ENCODE measurements at regions not wholly inside any gene's neighbourhood (a gene's known extent, or its start where the extent isn't known, plus 50 kb on each side); places are given as distances from the start of the nearest gene placed in this dataset.

DNA sequence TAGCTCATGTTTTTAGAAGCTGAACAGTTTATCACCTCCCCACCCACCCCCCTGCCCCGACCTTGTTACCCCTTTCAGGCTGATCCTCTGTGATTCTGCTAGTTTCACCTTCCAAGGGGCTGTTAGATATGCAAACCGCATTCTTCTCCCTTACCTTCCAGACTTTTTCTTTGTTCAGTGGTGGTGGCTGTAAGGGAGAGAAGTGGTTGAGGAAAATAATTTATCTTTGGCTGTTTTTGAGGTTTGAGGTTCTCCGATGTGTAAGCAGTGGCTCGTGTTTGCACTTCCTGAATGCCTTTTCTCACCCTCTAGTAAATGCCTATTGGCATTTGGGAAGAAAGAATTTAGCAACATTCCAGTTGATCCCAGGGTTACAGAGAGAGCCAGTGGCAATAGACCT is 69.4 kb upstream of the KCNG1 start:
- DNase-seq = no peak

DNA sequence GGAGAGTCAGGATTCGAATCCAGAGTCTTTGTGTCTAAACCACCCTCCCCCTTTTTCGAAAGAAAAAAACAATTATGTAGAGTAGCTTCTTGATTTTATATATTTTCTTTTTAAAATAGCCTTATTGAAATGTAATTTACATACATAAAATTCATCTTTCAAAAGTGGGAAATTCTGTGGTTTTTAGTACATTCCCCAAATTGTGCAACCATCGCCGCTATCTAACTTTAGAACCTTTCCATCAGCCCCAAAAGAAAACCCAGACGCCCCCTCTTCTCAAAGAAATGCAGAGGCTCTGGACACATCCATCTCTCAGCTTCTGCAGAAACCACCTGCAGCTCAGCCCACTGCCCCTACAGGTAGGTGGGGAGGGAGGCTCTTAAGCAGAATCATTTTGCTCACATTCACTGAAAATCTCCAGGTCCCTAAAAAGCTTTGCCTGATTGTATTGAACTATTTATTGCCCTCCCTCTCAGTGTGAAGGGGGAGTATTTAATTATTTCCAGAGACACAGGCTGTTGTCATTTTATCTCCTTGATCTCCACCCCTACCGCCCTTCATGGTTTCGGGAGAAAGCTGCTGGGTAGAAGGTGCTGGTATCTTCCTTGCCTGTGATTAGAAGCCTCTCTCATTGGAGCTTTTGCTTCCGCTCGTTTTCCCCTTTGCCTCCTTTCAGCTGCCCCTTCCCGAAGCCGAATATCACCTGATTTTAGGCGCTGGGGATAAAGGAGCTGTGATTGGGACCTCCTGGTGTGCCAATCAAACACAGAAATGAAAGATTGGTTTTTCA is 68.7 kb upstream of the KCNG1 start:
- no peak for DNase-seq

DNA sequence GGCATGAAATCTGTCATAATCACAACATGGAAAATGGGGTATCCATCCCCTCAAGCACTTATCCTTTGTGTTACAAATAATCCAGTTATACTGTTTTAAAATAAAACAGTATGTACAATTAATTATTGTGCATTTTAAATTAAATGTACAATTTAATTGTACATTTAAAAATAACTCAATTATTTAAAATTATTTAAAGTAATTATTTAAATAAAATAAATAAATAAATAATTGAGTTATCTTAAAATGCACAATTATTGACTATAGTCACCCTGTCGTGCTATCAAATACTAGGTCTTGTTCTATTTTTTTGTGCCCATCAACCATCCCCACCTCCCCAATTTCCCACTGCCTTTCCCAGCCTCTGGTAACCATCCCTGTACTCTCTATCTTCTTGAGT is 66.9 kb upstream of the KCNG1 start:
- no peak for DNase-seq

DNA sequence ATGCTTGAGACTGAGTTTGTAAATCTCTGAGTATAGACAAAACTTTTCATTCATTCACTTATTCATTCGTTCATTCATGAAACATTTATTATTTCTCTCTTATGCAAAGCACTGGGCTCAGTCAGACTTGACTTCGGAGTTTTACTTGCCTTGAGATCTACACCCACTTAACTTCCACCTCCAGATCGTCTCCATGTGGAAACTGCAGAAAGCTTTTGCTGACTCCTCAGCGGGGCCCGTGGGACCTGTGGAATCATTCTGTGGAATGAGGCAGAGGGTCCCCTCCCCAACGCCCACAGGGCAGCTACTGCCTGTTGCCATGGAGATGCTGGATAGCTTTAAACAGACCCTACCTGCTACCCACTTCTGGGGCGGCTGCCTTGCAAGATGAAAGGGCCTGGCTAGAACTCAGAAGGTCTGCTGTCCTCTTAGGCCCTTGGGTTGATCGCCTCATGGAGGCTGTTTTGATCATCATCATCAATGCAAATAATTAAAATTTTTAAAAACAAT is 66.4 kb upstream of the KCNG1 start:
- no peak for DNase-seq

DNA sequence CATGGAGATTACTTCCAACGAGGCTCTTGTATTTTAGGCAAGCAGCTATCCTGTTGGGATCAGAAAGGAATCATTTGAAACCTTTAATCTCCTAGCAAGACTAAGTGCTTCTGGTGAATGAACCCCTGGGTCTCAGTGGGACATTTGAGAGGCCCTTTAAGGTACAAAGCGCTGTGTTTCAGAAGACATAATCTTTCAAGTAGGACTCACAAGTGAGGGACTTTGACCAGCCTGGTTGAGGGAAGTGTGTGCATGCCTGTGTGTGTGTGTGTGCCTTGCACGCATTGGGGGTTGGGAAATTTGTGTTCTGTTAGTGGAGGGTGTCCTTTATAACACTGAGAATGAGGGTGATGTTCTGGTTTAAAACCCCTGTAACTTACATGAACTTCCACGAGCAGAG is 64.4 kb upstream of the KCNG1 start:
- DNase-seq = no peak

DNA sequence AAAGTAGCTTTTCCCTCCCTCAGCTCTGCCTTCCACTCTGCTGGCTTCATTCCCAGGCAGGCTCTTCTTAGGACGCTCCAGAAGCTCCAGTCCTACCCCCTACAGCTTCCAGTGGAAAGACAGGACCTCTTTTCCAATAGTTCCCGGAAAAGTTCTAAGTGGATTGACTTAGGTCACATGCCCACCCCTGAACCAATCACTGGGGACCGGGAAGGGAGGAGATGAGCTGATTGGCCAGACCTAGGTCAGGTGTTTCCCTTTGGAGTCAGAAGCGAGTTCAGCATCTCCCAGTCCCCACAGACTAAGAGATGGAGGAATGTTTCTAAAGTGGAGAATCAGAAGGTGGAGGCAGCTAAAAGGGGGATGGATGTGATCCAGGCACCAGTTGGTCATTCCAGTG is 62.9 kb upstream of the KCNG1 start:
- no peak for DNase-seq

DNA sequence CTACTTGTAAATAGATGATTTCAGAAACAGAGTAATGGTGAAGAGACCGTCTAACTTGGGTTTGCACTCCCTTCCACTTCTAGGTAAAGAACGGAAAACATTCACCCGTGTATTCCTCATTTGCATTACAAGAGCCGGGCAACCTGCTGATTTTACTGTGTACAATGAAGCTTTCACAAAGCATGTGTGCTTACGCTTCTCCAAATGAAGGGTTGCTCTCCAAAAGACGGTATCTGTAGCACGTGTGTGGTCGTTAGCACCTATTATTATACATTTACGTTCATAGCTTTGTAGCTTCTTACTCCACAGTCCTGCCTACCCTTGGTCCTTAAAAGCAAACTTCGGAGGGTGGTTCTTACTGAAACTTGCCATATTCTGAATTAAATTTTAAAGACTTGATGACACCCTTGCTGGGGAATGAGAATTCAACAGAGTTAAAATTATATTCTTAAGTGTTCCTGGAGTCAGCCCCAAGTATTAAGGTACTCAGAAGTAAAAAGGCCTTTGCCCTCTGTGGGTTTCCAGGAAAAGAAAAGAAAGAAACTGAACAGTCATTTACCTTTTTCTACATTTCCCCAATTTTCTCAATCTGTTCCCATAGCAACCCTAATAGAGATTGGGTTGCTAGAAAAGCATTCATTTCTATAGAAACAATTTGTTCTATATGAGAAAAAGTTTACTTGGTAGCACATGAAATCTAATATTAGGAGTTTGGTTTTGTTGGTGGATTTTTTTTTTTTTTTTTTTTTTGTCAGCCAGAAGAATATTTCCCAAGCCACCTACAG is 61.9 kb upstream of the KCNG1 start:
- DNase-seq = no peak

DNA sequence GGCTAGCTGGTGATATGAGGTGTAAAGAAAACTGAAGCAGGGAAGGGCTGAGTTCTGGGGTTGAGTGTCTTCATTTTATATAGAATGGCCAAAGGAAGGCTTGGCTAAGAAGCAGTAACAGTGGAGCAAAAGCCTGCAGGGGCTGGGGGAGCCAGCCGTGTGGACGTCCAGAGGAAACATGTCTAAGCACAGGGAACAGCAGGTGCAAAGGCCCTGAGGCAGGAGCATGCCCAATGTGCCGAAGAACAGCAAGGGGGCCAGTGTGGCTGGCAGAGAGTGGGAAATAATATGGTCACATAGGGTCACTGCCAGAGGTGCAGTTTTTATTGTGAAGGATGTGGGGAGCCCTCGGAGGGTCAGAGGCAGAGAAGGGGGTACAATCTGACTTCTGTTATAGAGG is 60.5 kb upstream of the KCNG1 start:
- DNase-seq = no peak

DNA sequence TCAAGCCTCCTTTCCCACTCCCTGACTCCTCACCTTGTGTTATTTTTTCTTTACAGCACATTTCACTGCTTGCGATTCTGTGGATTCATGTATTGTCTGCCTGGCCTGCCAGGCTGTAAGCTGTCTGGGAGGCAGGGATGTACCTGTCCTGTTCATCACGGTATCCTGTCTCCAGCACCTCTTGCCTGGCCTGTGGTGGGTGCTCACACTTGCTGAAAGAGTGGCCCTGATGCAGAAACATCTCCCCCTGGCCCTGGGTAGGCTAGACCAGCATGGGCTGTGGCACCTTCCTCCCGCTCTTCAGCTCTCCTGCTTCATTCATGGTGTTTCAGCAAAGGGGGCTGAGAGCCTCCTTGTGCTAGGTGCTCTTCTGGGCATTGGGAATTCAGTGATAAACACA is 60.1 kb upstream of the KCNG1 start:
- no peak for DNase-seq

DNA sequence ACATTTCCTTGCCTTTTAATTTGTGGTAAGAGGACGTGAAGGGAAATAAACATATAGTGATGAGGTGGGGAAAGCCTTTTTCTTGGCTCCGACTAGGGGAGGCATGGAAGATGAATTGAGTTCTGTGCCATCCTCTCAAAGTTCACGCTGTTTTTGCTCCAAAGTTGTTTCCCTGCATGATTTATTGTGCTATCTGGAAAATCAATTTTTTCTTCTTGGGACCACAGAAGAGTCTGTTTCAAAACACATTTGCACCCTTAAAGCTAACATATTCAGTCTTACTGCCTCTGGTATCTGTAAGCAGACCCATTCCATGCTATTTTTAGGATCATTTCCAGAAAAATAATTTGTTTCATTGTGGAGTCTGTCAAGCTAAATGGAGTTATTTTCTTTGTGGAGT is 57.6 kb upstream of the KCNG1 start:
- no peak for DNase-seq

DNA sequence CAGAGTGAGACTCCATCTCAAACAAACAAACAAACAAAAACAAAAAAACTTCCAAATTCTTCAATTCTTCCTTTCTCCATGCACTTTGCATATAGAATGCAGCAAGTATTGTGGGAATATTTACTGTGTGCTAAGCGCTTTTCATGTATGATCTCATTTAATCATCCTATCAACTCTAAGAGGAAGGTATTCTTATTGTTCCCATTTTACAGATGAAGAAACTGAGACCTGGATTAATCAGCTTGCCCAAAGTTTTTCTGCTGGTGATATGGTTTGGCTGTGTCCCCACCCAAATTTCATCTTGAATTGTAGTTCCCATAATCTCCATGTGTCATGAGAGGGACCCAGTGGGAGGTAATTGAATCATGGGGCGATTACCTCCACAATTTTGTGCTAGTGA is 56.6 kb upstream of the KCNG1 start:
- no peak for DNase-seq

DNA sequence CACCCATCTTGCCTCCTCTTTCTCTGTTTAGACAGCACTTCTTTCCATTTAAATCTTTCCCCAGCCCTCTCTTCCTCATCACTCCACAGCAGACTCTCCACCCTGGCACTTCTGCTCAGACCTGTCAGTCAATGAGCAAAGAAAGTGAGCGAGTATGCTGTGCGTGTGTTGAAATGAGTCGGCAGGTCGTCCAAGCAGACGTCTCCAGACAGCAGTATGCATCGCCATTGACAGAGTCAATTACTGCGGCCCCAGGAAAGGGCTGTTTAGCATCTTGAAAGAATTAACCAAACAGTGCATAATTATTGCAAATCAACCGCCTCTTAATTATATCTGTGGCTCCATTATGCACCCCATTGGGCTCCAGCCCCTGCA is 54.8 kb upstream of the KCNG1 start:
- DNase-seq = no peak

DNA sequence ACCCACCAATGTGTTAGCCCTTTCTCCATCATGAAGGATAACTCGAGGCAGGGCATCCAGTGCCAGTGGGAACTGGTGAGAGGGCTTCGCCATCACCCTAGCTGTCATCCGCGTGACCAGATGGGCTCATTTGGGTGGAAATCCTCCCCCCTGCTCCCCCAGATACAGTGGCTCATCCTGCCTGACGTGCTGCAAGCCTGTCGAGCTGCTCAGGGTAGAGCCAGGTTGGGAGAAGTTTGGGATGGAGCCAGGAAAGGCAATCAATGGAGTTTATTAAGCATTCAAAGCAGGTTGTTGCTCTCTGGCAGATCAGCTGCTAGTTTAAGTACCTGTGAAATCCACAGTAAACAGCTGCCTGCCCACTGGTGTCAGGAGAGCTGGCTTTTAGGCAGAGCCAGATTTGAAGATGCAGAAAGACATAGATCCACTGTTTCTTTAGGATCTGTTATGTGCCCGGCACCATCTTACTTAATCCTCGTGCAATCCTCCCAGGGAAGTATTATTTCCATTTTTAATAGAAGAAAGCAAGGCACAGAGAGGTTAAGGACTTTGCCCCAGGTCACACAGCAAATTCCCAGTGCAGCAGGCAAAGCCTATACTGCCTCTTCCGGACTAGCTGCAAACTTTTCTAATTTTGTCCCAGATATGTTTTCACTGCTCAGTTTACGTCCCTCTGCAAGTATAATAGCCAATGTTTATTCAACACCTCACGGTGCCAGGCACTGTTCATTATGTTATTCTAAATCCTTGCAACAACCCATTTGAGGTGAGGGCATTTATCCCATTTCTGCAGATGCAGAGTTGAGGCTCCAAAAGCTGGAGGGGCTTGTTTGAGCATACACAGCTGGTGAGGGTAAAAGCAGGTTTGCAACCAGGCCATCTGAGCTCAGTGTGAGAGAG is 54.1 kb upstream of the KCNG1 start:
- no peak for DNase-seq

DNA sequence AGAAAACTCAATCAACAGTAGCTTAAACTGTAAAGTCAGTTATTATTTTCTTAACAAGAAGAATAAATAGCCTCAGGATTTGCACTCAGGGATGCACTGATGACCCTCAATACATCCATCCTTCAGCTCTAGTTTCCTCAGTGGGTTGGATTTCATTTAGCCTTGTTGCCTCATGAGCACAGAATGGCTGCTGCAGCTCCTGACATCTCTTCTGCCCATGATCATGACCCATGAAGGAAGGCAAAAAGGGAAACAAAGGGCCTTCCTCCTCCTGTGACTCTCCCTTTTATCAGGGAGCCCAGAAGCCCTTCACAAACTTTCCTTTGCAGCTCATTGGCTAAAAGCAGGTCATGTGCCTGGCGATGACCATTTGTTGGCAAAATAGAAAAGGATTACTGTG is 51.2 kb upstream of the KCNG1 start:
- no peak for DNase-seq
